GM12892 (cell line): ENCODE measurements at regions not wholly inside any gene's neighbourhood (a gene's known extent, or its start where the extent isn't known, plus 50 kb on each side); places are given as distances from the start of the nearest gene placed in this dataset.

Experiments used
- POLR2A ChIP-seq: IDR thresholded peaks from 2 replicates; pipeline ENCODE4 v1.6.1; 2011; ENCODE audit warnings: low read depth, low read length, control low read depth
- POLR2AphosphoS5 ChIP-seq: IDR thresholded peaks from 2 replicates; pipeline ENCODE4 v1.6.1; 2011; ENCODE audit warnings: low read depth, low read length, control low read depth
- TAF1 ChIP-seq: IDR thresholded peaks from 2 replicates; pipeline ENCODE4 v1.6.1; 2011; ENCODE audit warnings: low read depth, mild to moderate bottlenecking, control low read depth, low read length, borderline replicate concordance

GRCh38 chr4:132901224-132901623 lies 247.9 kb upstream of the PCDH10 start:
- TF ChIP-seq POLR2A (no peak), POLR2AphosphoS5 (no peak), TAF1 (no peak)
